ENCODE measurements at regions not wholly inside any gene's neighbourhood (a gene's known extent, or its start where the extent isn't known, plus 50 kb on each side); places are given as distances from the start of the nearest gene placed in this dataset.

DNA sequence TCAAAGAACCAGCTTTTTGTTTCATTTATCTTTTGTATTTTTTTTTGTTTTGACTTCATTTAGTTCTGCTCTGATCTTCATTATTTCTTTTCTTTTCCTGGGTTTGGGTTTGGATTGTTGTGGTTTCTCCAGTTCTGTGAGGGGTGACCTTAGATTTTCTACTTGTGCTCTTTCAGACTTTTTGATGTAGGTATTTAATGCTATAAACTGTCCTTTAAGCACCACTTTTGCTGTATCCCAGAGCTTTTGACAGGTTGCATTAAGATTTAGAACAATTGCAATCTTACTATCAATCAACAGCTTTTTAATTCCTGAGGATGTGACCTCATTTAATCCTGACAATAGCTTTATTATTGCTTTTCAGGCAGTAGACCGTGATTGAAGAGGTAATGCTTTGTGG lies 94.3 kb downstream of the ZNF280B start:
- no peak for DNase-seq (ENCODE audit: low read depth in 6 of 9, low spot score in 9 of 9)
- Histone ChIP-seq H3K36me3 (ENCODE audit: control insufficient read depth in 2 of 2, insufficient read depth in 2 of 2, low read length in 1 of 2) (no peaks in the 10 kb centered on the region), H3K27ac (ENCODE audit: low read depth in 1 of 2, low read length in 1 of 2) (no peak overlapping the region), H3K9me3 (ENCODE audit: control insufficient read depth in 2 of 2, insufficient read depth in 1 of 2, low read length in 1 of 2) (no peaks in the 10 kb centered on the region), H3K27me3 (ENCODE audit: control insufficient read depth in 2 of 2, insufficient read depth in 1 of 2, low read length in 1 of 2) (peaks cover 0 to 6% of the 10 kb centered on the region in 2 donors), H3K4me1 (ENCODE audit: control insufficient read depth in 2 of 2, insufficient read depth in 2 of 2, low read length in 2 of 2) (peaks cover 6 to 12% of the 10 kb centered on the region in 2 donors), H3K4me3 (ENCODE audit: low read length in 2 of 2) (no peak overlapping the region)
- 97% methylated on average over 1 of the region's 1 CpG for WGBS

DNA sequence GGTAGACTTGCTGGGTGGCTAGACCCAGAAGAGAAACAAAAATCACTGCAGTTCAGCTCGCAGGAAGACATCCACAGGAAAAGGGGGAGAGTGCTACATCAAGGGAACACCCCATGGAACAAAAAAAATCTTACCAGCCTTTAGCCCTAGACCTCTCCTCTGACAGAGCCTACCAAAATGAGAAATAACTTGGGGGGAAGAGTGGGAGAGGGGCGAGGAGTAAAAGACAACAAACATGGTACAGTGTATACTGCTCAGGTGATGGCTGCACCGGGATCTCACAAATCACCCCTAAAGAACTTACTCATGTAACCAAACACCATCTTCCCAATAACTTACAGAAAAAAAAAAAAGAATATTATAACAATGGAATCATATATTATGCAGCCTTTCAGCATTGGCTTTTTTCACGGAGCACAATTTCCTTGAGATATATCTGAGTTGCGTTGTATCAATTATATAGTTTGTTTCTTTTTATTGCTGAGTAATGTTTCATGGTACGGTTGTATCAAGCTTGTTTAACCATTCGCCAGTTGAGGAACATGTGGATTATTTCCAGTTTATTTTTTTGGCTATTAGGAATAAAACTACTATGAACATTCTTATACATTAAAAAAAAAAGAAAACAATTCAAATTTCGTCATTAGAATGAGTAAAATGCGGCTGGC lies 90.9 kb downstream of the ZNF280B start:
- Histone ChIP-seq H3K27me3 (ENCODE audit: control insufficient read depth in 2 of 2, insufficient read depth in 1 of 2, low read length in 1 of 2) (peaks cover 0 to 8% of the 10 kb centered on the region in 2 donors), H3K9me3 (ENCODE audit: control insufficient read depth in 2 of 2, insufficient read depth in 1 of 2, low read length in 1 of 2) (no peaks in the 10 kb centered on the region), H3K27ac (ENCODE audit: low read depth in 1 of 2, low read length in 1 of 2) (no peak overlapping the region), H3K4me3 (ENCODE audit: low read length in 2 of 2) (no peak overlapping the region), H3K4me1 (ENCODE audit: control insufficient read depth in 2 of 2, insufficient read depth in 2 of 2, low read length in 2 of 2) (peaks cover 0 to under 1% of the 10 kb centered on the region in 2 donors), H3K36me3 (ENCODE audit: control insufficient read depth in 2 of 2, insufficient read depth in 2 of 2, low read length in 1 of 2) (no peaks in the 10 kb centered on the region)
- DNase-seq (ENCODE audit: low read depth in 6 of 9, low spot score in 9 of 9), result no peak
- WGBS, result 87% methylated on average over 9 of the region's 9 CpGs

DNA sequence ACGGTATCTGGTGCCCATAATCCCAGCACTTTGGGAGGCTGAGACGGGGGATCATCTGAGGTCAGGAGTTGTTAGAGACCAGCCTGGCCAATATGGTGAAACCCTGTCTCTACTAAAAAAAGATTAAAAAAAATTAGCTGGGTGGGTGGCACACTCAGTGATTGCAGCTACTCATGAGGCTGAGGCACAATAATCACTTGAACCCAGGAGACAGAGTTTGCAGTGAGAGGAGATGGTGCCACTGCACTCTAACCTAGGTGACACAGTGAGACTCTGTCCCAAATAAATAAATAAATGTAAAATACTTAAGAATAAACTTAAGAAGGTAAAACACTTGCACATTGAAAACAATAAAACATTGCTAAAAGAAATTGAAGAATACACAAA lies 90.4 kb downstream of the ZNF280B start:
- 92% methylated on average over 2 of the region's 2 CpGs for WGBS
- Histone ChIP-seq H3K27ac (ENCODE audit: low read depth in 1 of 2, low read length in 1 of 2) (no peak overlapping the region), H3K9me3 (ENCODE audit: control insufficient read depth in 2 of 2, insufficient read depth in 1 of 2, low read length in 1 of 2) (no peaks in the 10 kb centered on the region), H3K4me3 (ENCODE audit: low read length in 2 of 2) (no peak overlapping the region), H3K4me1 (ENCODE audit: control insufficient read depth in 2 of 2, insufficient read depth in 2 of 2, low read length in 2 of 2) (peaks cover 0 to 2% of the 10 kb centered on the region in 2 donors), H3K27me3 (ENCODE audit: control insufficient read depth in 2 of 2, insufficient read depth in 1 of 2, low read length in 1 of 2) (peaks cover 0 to 8% of the 10 kb centered on the region in 2 donors), H3K36me3 (ENCODE audit: control insufficient read depth in 2 of 2, insufficient read depth in 2 of 2, low read length in 1 of 2) (no peaks in the 10 kb centered on the region)
- DNase-seq (ENCODE audit: low read depth in 6 of 9, low spot score in 9 of 9), result no peak

DNA sequence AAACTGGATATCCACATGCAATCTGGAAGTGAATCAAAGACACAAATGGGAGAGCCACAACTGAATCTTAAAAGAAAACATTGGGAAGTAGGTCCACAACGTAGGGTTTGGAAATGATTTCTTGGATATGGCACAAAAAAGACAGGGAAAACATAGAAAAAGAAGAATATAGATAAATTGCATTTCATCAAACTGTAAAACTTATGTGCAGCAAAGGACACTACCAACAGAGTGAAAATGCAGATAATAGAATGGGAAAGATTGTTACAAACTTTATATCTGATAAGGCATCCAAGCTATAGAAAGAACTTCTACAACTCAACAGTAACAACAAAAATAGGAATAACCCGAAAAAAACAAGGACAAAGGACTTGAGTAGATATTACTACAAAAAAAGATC lies 89.6 kb downstream of the ZNF280B start:
- Histone ChIP-seq H3K4me3 (ENCODE audit: low read length in 2 of 2) (no peak overlapping the region), H3K4me1 (ENCODE audit: control insufficient read depth in 2 of 2, insufficient read depth in 2 of 2, low read length in 2 of 2) (peaks cover 0 to 2% of the 10 kb centered on the region in 2 donors), H3K27me3 (ENCODE audit: control insufficient read depth in 2 of 2, insufficient read depth in 1 of 2, low read length in 1 of 2) (peaks cover 0 to 8% of the 10 kb centered on the region in 2 donors), H3K36me3 (ENCODE audit: control insufficient read depth in 2 of 2, insufficient read depth in 2 of 2, low read length in 1 of 2) (no peaks in the 10 kb centered on the region), H3K27ac (ENCODE audit: low read depth in 1 of 2, low read length in 1 of 2) (no peak overlapping the region), H3K9me3 (ENCODE audit: control insufficient read depth in 2 of 2, insufficient read depth in 1 of 2, low read length in 1 of 2) (no peaks in the 10 kb centered on the region)
- whole genome bisulfite sequencing, result 78% methylated on average over 2 of the region's 2 CpGs
- DNase-seq (ENCODE audit: low read depth in 6 of 9, low spot score in 9 of 9), result no peak

DNA sequence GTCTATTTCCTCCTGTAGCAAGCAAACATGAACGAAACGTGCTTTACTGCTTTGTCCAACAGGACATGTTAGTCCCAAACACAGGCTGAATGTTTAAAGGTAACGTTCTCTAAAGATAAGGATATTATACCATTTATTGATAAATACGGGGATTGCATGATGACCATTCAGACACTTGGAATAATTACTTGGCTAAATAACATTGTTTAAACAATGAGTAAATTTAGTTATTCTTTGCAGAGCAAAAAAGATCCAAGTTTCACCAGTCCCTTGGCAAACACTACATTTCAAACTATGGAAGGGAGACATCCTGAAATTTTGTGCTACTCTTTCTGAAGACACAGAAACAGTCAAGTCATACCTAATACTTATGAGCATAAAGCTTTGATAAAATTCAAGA lies 88.0 kb downstream of the ZNF280B start:
- DNase-seq (ENCODE audit: low read depth in 6 of 9, low spot score in 9 of 9), result no peak
- WGBS, result 77% methylated on average over 4 of the region's 4 CpGs
- H3K27ac ChIP-seq (ENCODE audit: low read depth in 1 of 2, low read length in 1 of 2), result no peak overlapping the region
- H3K36me3 ChIP-seq (ENCODE audit: control insufficient read depth in 2 of 2, insufficient read depth in 2 of 2, low read length in 1 of 2), result no peaks in the 10 kb centered on the region
- H3K27me3 ChIP-seq (ENCODE audit: control insufficient read depth in 2 of 2, insufficient read depth in 1 of 2, low read length in 1 of 2), result peaks cover 0 to 8% of the 10 kb centered on the region in 2 donors
- no peak overlapping the region for H3K4me3 ChIP-seq (ENCODE audit: low read length in 2 of 2)
- H3K4me1 ChIP-seq (ENCODE audit: control insufficient read depth in 2 of 2, insufficient read depth in 2 of 2, low read length in 2 of 2), result peaks cover 0 to 2% of the 10 kb centered on the region in 2 donors
- no peaks in the 10 kb centered on the region for H3K9me3 ChIP-seq (ENCODE audit: control insufficient read depth in 2 of 2, insufficient read depth in 1 of 2, low read length in 1 of 2)

DNA sequence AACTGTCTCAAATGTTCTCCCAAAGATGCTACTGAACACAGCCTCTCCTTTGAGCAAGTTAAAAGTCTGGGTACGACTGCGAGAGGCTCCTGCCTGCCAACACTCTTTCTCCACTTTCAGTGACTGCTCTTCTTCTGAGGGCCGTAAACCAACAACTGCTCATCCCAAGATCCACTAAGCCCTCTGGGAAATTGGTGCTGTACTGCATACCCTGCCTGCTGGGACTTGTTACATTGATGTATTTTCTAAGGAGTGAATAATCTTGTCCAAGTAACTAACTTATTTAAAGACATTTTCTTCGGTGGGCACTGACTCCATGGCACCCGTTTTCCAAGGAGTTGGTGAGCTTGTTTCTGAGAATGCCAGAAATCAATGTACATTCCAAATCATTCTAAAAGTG lies 87.2 kb downstream of the ZNF280B start:
- no peak for DNase-seq (ENCODE audit: low read depth in 6 of 9, low spot score in 9 of 9)
- Histone ChIP-seq H3K4me3 (ENCODE audit: low read length in 2 of 2) (no peak overlapping the region), H3K27me3 (ENCODE audit: control insufficient read depth in 2 of 2, insufficient read depth in 1 of 2, low read length in 1 of 2) (peaks cover 0 to 8% of the 10 kb centered on the region in 2 donors), H3K27ac (ENCODE audit: low read depth in 1 of 2, low read length in 1 of 2) (no peak overlapping the region), H3K36me3 (ENCODE audit: control insufficient read depth in 2 of 2, insufficient read depth in 2 of 2, low read length in 1 of 2) (no peaks in the 10 kb centered on the region), H3K9me3 (ENCODE audit: control insufficient read depth in 2 of 2, insufficient read depth in 1 of 2, low read length in 1 of 2) (no peaks in the 10 kb centered on the region), H3K4me1 (ENCODE audit: control insufficient read depth in 2 of 2, insufficient read depth in 2 of 2, low read length in 2 of 2) (peaks cover 0 to 2% of the 10 kb centered on the region in 2 donors)
- 94% methylated on average over 5 of the region's 5 CpGs for WGBS

DNA sequence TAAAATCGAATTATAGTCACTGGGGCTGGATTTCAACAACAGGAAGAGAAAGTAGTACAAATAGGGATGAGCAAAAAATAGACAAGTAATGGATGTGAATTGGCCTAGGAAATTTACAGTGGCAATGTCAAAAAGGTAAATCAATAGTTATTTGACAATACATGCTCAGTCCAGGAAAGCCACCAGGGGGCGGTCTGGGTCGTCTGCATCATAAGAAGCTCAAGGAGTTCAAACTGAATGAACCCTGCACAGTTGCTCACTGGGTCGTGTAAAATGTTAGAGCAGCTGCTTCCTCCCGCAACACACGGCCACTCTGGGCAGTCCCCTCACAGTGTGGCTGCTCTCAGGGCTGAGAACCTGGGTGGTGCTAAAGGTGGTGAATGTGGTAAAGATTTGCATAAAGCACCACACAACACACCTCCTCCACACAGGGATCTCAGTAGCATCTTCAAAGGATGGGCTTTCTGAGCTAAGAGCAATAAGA lies 85.9 kb downstream of the ZNF280B start:
- DNase-seq (ENCODE audit: low read depth in 6 of 9, low spot score in 9 of 9), result peak; percentile 34 to 86 (median 53)
- Histone ChIP-seq H3K36me3 (ENCODE audit: control insufficient read depth in 2 of 2, insufficient read depth in 2 of 2, low read length in 1 of 2) (no peaks in the 10 kb centered on the region), H3K4me3 (ENCODE audit: low read length in 2 of 2) (no peak overlapping the region), H3K27me3 (ENCODE audit: control insufficient read depth in 2 of 2, insufficient read depth in 1 of 2, low read length in 1 of 2) (peaks cover 0 to 2% of the 10 kb centered on the region in 2 donors), H3K4me1 (ENCODE audit: control insufficient read depth in 2 of 2, insufficient read depth in 2 of 2, low read length in 2 of 2) (peaks cover 0 to 2% of the 10 kb centered on the region in 2 donors), H3K9me3 (ENCODE audit: control insufficient read depth in 2 of 2, insufficient read depth in 1 of 2, low read length in 1 of 2) (no peaks in the 10 kb centered on the region), H3K27ac (ENCODE audit: low read depth in 1 of 2, low read length in 1 of 2) (no peak overlapping the region)
- 1% methylated on average over 6 of the region's 6 CpGs for WGBS

DNA sequence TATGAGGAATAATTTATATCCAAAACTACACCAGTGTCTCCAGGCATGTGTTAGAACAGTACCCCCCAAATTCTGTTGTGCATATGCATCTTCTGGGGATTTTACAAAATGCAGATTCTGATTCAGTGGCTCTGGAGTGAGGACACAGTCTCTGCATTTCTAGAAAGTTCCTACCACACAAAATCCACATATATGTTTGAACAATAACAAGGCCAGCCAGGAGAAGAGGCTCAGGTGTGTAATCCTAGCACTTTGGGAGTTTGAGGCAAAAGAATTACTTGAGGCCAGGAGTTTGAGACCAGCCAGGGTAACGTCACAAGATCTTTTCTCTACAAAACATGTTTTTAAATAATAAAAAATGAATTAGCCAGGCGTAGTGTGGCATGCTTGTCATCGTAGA lies 84.9 kb downstream of the ZNF280B start:
- Histone ChIP-seq H3K9me3 (ENCODE audit: control insufficient read depth in 2 of 2, insufficient read depth in 1 of 2, low read length in 1 of 2) (no peaks in the 10 kb centered on the region), H3K27me3 (ENCODE audit: control insufficient read depth in 2 of 2, insufficient read depth in 1 of 2, low read length in 1 of 2) (peaks cover 0 to 2% of the 10 kb centered on the region in 2 donors), H3K4me3 (ENCODE audit: low read length in 2 of 2) (no peak overlapping the region), H3K36me3 (ENCODE audit: control insufficient read depth in 2 of 2, insufficient read depth in 2 of 2, low read length in 1 of 2) (no peaks in the 10 kb centered on the region), H3K27ac (ENCODE audit: low read depth in 1 of 2, low read length in 1 of 2) (no peak overlapping the region), H3K4me1 (ENCODE audit: control insufficient read depth in 2 of 2, insufficient read depth in 2 of 2, low read length in 2 of 2) (peaks cover 0 to 2% of the 10 kb centered on the region in 2 donors)
- no peak for DNase-seq (ENCODE audit: low read depth in 6 of 9, low spot score in 9 of 9)
- WGBS, result 98% methylated on average over 3 of the region's 3 CpGs

DNA sequence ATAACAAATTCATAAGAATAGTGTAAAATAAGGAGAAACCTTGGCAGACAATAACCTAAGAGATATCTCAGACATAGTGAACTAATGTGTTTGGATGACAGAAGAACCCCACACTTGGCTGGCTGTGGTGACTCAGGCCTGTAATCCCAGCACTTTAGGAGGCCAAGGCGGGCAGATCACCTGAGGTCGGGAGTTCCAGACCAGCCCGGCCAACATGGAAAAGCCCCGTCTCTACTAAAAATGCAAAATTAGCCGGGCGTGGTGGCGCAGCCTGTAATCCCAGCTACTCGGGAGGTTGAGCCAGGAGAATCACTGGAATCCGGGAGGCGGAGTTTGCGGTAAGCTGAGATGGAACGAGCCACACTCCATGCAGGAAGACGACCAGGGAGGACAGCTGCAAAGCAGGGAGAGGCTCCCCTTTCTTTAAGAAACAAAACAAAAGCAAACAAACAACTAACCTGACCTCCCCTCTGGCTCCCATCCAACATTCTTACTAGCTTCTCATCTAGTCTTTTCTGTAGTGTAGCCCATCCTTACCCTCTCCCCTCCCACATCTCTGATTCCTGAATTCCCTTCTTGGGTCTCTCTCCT lies 84.2 kb downstream of the ZNF280B start:
- no peak for DNase-seq (ENCODE audit: low read depth in 6 of 9, low spot score in 9 of 9)
- Histone ChIP-seq H3K4me3 (ENCODE audit: low read length in 2 of 2) (no peak overlapping the region), H3K4me1 (ENCODE audit: control insufficient read depth in 2 of 2, insufficient read depth in 2 of 2, low read length in 2 of 2) (peaks cover 0 to 2% of the 10 kb centered on the region in 2 donors), H3K9me3 (ENCODE audit: control insufficient read depth in 2 of 2, insufficient read depth in 1 of 2, low read length in 1 of 2) (no peaks in the 10 kb centered on the region), H3K27ac (ENCODE audit: low read depth in 1 of 2, low read length in 1 of 2) (no peak overlapping the region), H3K27me3 (ENCODE audit: control insufficient read depth in 2 of 2, insufficient read depth in 1 of 2, low read length in 1 of 2) (peaks cover 0 to 2% of the 10 kb centered on the region in 2 donors), H3K36me3 (ENCODE audit: control insufficient read depth in 2 of 2, insufficient read depth in 2 of 2, low read length in 1 of 2) (no peaks in the 10 kb centered on the region)
- 92% methylated on average over 13 of the region's 13 CpGs for WGBS
